ENCODE measurements at regions not wholly inside any gene's neighbourhood (a gene's known extent, or its start where the extent isn't known, plus 50 kb on each side); places are given as distances from the start of the nearest gene placed in this dataset.

DNA sequence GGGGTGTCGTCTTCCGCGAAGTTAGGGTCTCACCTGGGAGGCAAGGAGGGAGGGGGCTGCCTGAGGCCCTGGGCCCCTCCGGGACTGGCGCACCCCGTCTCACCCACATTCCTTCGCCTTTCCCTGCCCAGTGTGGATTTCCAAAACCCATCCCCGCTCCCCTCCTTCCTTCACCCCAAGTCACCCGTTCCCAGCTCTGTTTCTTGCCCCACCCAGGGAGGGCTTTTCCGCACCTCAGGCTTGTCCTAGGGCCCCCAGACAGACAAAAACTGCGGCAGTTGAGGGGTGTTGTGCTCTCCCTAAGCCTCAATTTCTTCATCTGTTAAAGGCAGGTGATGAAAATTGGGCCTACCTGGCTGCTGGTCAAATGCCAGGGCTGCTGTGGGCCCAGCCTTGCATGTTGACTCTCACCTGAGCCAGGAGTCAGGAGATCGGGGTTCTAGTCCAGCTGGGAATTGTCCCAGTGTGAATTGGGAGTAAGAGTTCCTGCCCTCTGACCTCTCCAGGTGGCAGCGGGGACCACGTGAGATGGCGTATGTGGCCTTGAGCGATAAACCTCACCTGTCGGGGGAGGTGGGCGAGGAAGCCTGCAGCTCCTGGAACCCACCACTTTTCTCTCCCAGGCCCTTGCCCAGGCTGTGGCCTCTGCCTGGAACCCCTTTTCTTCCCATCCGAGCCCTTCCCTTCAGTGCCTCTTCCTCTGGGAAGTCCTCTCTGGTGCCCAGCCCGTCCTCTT lies 143.4 kb upstream of the IER5L start (continued):
- TF ChIP-seq, protein P1, sequence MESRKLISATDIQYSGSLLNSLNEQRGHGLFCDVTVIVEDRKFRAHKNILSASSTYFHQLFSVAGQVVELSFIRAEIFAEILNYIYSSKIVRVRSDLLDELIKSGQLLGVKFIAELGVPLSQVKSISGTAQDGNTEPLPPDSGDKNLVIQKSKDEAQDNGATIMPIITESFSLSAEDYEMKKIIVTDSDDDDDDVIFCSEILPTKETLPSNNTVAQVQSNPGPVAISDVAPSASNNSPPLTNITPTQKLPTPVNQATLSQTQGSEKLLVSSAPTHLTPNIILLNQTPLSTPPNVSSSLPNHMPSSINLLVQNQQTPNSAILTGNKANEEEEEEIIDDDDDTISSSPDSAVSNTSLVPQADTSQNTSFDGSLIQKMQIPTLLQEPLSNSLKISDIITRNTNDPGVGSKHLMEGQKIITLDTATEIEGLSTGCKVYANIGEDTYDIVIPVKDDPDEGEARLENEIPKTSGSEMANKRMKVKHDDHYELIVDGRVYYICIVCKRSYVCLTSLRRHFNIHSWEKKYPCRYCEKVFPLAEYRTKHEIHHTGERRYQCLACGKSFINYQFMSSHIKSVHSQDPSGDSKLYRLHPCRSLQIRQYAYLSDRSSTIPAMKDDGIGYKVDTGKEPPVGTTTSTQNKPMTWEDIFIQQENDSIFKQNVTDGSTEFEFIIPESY (IDR thresholded peaks at IDR 0.05; ENCODE audit: extremely low read depth, insufficient replicate concordance, low read length), result no peak
- TF ChIP-seq EGR1 (IDR thresholded peaks at IDR 0.05; ENCODE audit: low read depth) (no peak), EZH2phosphoT487 (IDR thresholded peaks at IDR 0.05; ENCODE audit: borderline replicate concordance) (no peak), REST (IDR thresholded peaks at IDR 0.05; ENCODE audit: low read depth) (no peak), CEBPB (IDR thresholded peaks at IDR 0.05; ENCODE audit: low read depth) (no peak), POLR2AphosphoS5 (IDR thresholded peaks at IDR 0.05; ENCODE audit: low read depth, low read length) (no peak)
